ENCODE measurements at regions not wholly inside any gene's neighbourhood (a gene's known extent, or its start where the extent isn't known, plus 50 kb on each side); places are given as distances from the start of the nearest gene placed in this dataset.

GRCh38 chr4:121229993-121230392, 65.9 kb upstream of the TNIP3 start:
- Histone ChIP-seq H3K36me3 (no peaks in the 10 kb centered on the region), H3K27ac (no peak overlapping the region), H3K9me3 (no peaks in the 10 kb centered on the region), H3K4me1 (no peaks in the 10 kb centered on the region), H3K27me3 (no peaks in the 10 kb centered on the region), H3K4me3 (no peak overlapping the region)
- TF ChIP-seq POLR2AphosphoS5 (IDR thresholded peaks at IDR 0.05) (no peak), POLR2A (IDR thresholded peaks at IDR 0.05) (no peak), CTCF (IDR thresholded peaks at IDR 0.05) (no peak)
- DNase-seq (ENCODE audit: low spot score in 2 of 2), result no peak
- intact Hi-C loops (cut with DNase I; ENCODE audit: low total_unique reads), result no loop called here

- intact Hi-C loops (cut with DNase I; ENCODE audit: low total_unique reads), result no loop called here
- H3K36me3 ChIP-seq, result no peaks in the 10 kb centered on the region
- no peaks in the 10 kb centered on the region for H3K27me3 ChIP-seq
- TF ChIP-seq POLR2AphosphoS5 (IDR thresholded peaks at IDR 0.05), result no peak
- DNase-seq (ENCODE audit: low spot score in 2 of 2), result no peak
- H3K4me3 ChIP-seq, result no peak overlapping the region
- no peaks in the 10 kb centered on the region for H3K4me1 ChIP-seq
- H3K9me3 ChIP-seq, result no peaks in the 10 kb centered on the region
- no peak overlapping the region for H3K27ac ChIP-seq
These were observed 64.7 kb upstream of the TNIP3 start for GRCh38 chr4:121228848-121229247.

- no peaks in the 10 kb centered on the region for H3K9me3 ChIP-seq
- no peak overlapping the region for H3K27ac ChIP-seq
- intact Hi-C loops (cut with DNase I; ENCODE audit: low total_unique reads), result no loop called here
- no peak for DNase-seq (ENCODE audit: low spot score in 2 of 2)
- H3K4me3 ChIP-seq, result no peak overlapping the region
- no peak for TF ChIP-seq POLR2A (IDR thresholded peaks at IDR 0.05)
- TF ChIP-seq CTCF (IDR thresholded peaks at IDR 0.05), result no peak
- TF ChIP-seq POLR2AphosphoS5 (IDR thresholded peaks at IDR 0.05), result no peak
- no peaks in the 10 kb centered on the region for H3K4me1 ChIP-seq
- no peaks in the 10 kb centered on the region for H3K27me3 ChIP-seq
- no peaks in the 10 kb centered on the region for H3K36me3 ChIP-seq
These were observed 63.2 kb upstream of the TNIP3 start for GRCh38 chr4:121227341-121227792.

GRCh38 chr4:121226362-121226761, 62.2 kb upstream of the TNIP3 start:
- peak in 1 of 2 donors; percentile 22 for DNase-seq (ENCODE audit: low spot score in 2 of 2)
- Histone ChIP-seq H3K4me1 (no peaks in the 10 kb centered on the region), H3K36me3 (no peaks in the 10 kb centered on the region), H3K27me3 (no peaks in the 10 kb centered on the region), H3K27ac (no peak overlapping the region), H3K4me3 (no peak overlapping the region), H3K9me3 (no peaks in the 10 kb centered on the region)
- intact Hi-C loops (cut with DNase I; ENCODE audit: low total_unique reads), result no loop called here
- no peak for TF ChIP-seq POLR2AphosphoS5 (IDR thresholded peaks at IDR 0.05)
- TF ChIP-seq CTCF (IDR thresholded peaks at IDR 0.05), result no peak
- TF ChIP-seq POLR2A (IDR thresholded peaks at IDR 0.05), result no peak

- intact Hi-C loops (cut with DNase I; ENCODE audit: low total_unique reads), result no loop called here
- Histone ChIP-seq H3K27ac (no peak overlapping the region), H3K4me3 (no peak overlapping the region), H3K9me3 (no peaks in the 10 kb centered on the region), H3K36me3 (no peaks in the 10 kb centered on the region), H3K4me1 (no peaks in the 10 kb centered on the region), H3K27me3 (no peaks in the 10 kb centered on the region)
- no peak for DNase-seq (ENCODE audit: low spot score in 2 of 2)
- no peak for TF ChIP-seq POLR2A (IDR thresholded peaks at IDR 0.05)
- no peak for TF ChIP-seq CTCF (IDR thresholded peaks at IDR 0.05)
- TF ChIP-seq POLR2AphosphoS5 (IDR thresholded peaks at IDR 0.05), result no peak
These were observed 57.5 kb upstream of the TNIP3 start for GRCh38 chr4:121221608-121222007.

- TF ChIP-seq POLR2AphosphoS5 (IDR thresholded peaks at IDR 0.05) (no peak), POLR2A (IDR thresholded peaks at IDR 0.05) (no peak), CTCF (IDR thresholded peaks at IDR 0.05) (no peak)
- H3K4me1 ChIP-seq, result no peaks in the 10 kb centered on the region
- no peaks in the 10 kb centered on the region for H3K27me3 ChIP-seq
- H3K9me3 ChIP-seq, result no peaks in the 10 kb centered on the region
- no peak overlapping the region for H3K27ac ChIP-seq
- intact Hi-C loops (cut with DNase I; ENCODE audit: low total_unique reads), result no loop called here
- H3K4me3 ChIP-seq, result no peak overlapping the region
- H3K36me3 ChIP-seq, result no peaks in the 10 kb centered on the region
- no peak for DNase-seq (ENCODE audit: low spot score in 2 of 2)
These were observed 57.1 kb upstream of the TNIP3 start for GRCh38 chr4:121221201-121221600.

Measured in breast epithelium (tissue), 4 donors.